ENCODE measurements at regions not wholly inside any gene's neighbourhood (a gene's known extent, or its start where the extent isn't known, plus 50 kb on each side); places are given as distances from the start of the nearest gene placed in this dataset.

DNA sequence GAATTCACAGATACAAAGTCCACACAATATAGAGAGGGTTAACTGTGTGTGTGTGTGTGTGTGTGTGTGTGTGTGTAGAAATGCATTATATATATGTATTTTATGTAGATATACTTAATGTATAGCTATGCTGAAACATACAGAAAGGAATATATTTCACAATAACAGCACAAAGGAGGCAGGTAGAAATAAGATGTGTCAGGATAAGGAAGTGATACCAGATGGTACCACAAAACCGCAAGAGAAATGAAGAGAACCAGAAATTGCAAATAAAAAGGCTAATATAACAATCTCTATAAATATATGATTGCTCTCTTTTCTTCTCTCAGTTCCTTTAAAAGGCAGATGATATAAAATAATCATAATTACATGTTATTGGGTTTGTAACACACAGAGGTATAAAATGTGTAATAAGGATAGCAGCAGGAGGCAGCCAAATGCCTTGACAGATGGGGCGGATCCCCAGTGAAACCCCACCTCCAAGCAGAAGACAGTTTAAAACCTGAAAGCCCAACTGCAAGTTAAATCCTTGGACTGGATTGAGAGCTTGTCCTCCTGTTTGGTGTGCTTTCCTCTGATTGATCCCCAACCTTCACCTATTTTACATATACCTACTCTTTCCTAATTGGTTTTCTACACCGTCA lies 365.4 kb upstream of the C16orf82 start:
- no peak for TF ChIP-seq CTCF (IDR thresholded peaks at IDR 0.05; ENCODE audit: low read depth, low read length)
- H3K4me3 ChIP-seq (ENCODE audit: low read depth, low read length), result no peak overlapping the region

DNA sequence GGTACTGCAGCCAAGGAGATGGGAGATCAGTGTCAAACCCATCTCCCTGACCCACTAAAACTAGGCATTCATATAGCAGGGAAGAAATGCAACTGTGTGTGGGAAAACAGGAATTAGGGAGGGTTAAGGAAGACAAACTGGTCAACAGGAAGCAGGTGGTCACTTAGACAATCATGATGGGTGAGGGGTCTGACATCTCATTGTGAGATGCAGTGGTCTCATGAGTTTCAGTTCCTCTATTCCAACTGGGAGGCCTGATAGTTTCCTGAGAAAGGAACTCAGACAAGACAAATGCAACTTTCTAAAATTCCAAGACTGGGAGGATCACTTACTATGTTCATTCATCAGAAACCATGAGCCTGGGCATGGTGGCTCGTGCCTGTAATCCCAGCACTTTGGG lies 361.4 kb upstream of the C16orf82 start:
- no peak for TF ChIP-seq CTCF (IDR thresholded peaks at IDR 0.05; ENCODE audit: low read depth, low read length)
- H3K4me3 ChIP-seq (ENCODE audit: low read depth, low read length), result no peak overlapping the region

GRCh38 chr16:26708428-26708827 lies 358.3 kb upstream of the C16orf82 start:
- no peak overlapping the region for H3K4me3 ChIP-seq (ENCODE audit: low read depth, low read length)
- TF ChIP-seq CTCF (IDR thresholded peaks at IDR 0.05; ENCODE audit: low read depth, low read length), result no peak

DNA sequence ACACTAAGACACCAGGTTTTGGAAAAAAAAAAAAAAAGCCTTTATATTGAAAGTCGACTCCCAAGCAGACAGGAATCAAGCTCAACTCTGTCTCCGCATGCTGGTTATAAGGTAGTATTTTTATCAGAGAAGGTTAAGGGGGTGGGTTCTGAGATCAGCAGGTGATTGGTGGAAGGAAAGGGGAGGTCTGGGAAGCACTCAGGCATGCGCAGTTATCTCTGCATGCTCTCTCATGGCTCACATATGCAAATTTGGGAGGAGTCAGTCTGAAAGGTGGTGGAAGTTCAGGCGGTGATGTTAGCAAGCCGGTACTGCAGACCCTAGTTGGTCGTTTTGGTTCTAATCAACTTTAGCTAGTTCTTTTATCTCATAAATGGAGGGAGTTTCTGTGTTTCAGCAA lies 357.6 kb upstream of the C16orf82 start:
- no peak for TF ChIP-seq CTCF (IDR thresholded peaks at IDR 0.05; ENCODE audit: low read depth, low read length)
- H3K4me3 ChIP-seq (ENCODE audit: low read depth, low read length), result no peak overlapping the region

DNA sequence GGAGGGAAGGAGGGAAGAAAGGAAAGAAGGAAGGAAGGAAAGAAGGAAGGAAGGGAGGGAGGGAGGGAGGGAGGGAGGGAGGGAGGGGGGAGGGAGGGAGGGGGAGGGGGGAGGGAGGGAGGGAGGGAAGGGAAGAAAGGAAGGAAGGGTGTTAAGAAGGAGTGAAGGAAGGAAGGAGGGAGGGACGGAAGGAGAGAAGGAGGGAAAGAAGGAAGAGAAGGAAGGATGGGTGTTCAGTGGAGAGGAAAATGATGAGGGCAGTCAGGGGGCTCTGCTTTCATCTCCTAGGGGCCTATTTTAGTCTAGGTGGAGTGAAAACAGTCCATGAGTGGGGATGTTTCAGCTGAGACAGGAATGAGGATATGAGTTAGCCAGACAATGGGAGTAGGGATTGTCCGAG lies 357.0 kb upstream of the C16orf82 start:
- no peak for TF ChIP-seq CTCF (IDR thresholded peaks at IDR 0.05; ENCODE audit: low read depth, low read length)
- H3K4me3 ChIP-seq (ENCODE audit: low read depth, low read length), result no peak overlapping the region

GRCh38 chr16:26710450-26710849 lies 356.3 kb upstream of the C16orf82 start:
- no peak overlapping the region for H3K4me3 ChIP-seq (ENCODE audit: low read depth, low read length)
- TF ChIP-seq CTCF (IDR thresholded peaks at IDR 0.05; ENCODE audit: low read depth, low read length), result no peak

- H3K4me3 ChIP-seq (ENCODE audit: low read depth, low read length), result no peak overlapping the region
- TF ChIP-seq CTCF (IDR thresholded peaks at IDR 0.05; ENCODE audit: low read depth, low read length), result no peak
These were observed 353.9 kb upstream of the C16orf82 start for GRCh38 chr16:26712876-26713275.
